GM19372 (cell line): ENCODE measurements at regions not wholly inside any gene's neighbourhood (a gene's known extent, or its start where the extent isn't known, plus 50 kb on each side); places are given as distances from the start of the nearest gene placed in this dataset.

Source experiments
- ATAC-seq: cut with Tn5 transposase; IDR thresholded peaks from one replicate; pipeline ENCODE4 v1.9.1; 2021; ENCODE audit warnings: mild to moderate bottlenecking, low read depth, moderate library complexity; ENCODE audit not compliant: unreplicated experiment

DNA sequence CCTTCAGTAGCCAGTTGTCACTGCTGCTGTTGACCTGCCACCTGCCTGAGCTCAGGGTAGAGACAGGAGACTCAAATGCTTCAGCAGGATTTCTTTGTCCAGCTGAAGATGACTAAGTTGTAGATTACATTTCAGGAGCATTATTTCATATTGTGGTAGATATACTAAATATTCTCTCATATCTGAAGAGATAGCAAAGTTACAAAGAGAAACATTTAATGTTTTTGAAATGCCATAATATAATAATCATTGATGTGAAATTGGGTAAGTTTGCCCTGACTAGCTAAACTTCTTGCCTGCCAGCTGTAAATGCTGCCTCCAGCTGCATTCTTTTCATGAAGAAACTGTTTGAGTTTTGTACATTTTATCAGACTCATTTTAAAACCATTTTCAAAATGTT lies 247.6 kb upstream of the CNKSR2 start:
- ATAC-seq, result no peak

DNA sequence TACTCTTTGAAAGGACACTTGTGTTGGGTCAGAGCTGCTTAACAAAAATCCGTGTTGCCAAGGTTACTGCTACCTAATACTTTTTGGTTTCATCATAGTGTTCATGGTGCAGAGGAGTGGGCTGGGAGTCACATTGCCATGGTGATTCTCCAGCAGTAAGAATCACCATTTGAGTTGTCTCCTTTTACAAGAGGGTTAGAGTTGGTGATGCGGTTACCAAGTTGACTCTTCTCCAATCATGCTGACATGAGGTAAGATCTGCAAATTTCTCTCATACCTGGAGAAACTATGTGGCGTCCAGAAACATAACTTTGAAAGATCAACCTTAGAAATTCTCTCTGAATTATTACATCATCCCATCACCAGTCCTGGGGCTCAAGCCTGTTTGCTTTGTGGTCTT lies 242.9 kb upstream of the CNKSR2 start:
- no peak for ATAC-seq

DNA sequence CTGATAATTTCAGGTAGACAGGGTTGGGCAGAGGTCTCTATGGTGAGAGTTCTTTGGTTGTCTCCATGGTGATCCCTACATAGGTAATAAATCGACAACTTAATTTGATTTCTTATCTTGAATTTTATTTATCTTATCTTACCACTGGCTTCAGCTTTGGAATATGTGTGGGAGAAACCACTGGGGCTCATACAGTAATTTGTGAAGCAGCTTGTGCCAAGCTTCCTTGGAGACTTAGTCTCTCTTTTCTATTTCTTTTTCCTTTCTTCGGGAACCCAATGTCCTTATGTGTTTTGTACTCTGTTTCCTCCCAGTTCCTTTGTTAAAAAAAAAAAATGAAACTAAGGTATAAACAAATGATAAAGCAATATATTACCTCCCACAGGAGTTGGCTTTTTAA lies 242.4 kb upstream of the CNKSR2 start:
- no peak for ATAC-seq

DNA sequence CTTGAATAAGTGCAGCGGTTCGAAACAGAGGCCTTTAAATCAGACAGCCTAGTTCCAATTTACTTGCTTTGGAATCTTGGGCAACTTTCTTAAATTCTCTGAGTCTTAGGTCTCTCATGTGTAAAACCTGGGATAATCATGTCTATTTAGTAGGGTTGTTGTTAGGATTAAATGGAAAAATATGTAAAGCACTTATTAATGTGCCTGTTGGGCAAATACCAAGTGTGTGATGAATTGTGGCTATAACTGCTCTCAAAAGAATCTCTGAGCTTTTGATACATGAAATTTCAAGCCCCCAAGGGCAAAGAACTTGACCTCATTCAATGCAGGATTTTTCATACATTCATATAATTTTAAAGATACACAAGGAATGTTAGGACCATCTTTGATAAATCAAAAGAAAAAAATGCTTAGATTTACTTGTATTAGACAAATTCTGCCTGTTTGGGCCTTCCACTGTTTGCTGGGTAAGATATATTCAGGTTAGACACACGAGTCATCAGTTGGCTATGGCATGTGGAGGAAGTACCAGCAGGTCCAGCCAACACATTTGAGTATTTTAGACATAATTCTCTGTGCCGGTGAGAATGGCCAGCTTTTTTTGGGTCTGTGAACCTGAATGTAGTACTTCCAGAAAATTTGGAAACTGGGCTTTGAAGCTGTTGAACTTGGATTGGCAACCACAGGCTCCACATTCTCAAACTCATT lies 241.4 kb upstream of the CNKSR2 start:
- ATAC-seq, result no peak

DNA sequence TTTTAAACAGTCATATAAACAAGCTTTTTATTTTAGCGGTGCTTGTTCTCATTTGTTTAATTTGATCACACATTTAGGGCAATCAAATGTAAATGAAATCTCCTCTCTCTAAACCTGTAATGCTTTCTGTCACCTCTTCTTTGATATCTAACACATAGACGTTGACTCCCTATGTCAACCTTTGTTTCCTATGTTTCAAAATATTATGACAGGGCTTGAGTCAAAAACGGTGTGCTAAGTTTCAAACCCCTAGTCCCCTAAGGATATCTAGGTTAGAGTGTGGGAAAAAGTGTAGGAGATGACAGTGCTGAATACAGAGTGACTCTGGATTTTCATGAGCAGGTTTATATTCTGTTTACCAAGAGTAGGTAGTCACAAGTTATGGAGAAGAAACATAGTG lies 224.0 kb upstream of the CNKSR2 start:
- no peak for ATAC-seq

DNA sequence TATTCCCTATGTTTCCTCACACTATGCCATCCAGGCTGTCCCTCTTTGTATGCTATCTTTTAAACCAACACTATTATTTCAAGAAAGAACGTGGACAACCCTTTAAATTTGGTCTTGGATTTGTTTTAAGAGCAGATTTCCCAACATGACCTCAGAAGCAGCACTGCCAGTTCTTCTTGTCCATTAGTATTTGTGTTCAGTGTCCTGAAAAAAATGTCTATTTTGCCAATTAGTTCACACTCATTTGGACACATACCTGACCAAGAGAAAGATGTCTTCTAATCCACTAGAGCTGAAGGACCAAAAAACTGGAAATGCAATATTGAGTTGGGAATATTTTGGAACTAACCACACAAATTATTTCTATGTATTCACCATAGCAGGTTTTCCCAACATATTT lies 223.2 kb upstream of the CNKSR2 start:
- ATAC-seq, result no peak

DNA sequence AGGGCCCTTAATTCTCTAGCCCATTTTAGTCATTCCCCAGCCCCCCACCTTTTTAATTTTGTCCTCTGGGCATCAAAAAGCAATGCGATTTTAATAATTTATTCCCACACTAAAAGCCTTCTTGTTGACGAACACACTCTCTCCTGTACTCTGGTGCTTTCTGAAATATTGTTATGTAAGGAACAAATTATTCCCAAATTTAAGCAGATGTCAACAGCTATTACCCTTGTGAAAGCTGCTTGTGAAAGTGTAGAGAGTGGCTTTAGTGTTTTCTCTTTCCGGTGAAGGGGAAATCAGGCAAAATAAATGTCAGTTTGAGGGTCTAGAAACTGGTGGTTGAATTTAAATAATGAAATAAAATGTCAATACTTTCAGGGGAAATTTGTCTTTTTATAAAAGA lies 221.2 kb upstream of the CNKSR2 start:
- ATAC-seq, result no peak

DNA sequence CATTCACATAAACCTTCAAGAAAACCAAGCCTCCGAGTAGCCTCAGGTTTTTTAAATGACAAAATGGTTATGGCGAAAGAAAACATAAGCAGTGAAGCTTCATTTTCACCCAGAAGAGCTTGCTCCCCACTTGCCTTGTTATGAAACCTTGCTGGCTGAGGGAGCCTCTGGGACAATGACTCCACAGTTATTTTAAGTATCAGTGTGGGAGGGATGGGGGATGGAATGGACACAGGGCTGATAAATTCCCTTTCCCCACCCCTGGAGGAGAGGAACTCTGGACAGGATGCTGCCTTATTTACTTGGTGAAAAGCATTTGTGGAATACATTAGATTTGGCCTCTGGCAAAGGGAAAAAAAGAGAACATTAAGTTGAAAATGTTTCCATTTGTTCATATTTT lies 220.7 kb upstream of the CNKSR2 start:
- ATAC-seq, result no peak

DNA sequence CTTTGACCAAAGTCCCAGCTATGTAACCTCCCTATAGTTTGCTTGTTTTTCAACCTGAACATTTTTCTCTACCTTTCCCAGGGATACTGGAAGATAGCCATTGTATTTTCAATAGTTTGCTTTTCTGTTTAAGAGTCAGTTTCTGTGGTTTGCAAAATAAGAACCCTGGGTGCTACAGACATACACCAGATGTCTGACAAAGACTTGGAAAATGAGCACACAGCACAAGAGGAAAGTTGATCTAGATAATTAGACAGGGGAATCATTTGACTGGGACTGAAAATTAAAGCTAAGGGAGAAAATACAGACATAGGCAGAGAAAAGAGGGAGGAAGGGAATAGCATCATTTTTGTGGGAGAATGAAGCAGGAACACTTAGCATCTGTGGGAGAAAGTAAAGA lies 218.3 kb upstream of the CNKSR2 start:
- ATAC-seq, result no peak

DNA sequence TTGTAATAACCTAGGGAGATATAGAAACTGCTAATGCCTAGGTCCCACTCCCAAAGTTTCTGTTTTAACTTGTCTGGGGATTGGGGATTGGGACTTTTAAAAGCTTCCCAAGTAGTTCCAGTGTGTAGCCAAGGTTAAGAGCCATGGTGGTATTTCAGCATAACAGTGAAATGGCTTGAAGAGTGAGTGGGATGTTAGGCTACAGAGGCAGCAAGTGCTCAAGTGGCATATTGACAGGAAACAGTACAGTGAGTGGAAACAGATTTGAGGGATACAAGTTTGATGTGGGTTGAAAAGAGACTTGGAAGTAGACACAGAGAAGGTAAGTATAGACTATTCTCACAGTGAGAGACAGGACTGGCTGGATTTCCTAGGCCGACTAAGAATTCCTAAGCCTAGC lies 217.6 kb upstream of the CNKSR2 start:
- ATAC-seq, result no peak

DNA sequence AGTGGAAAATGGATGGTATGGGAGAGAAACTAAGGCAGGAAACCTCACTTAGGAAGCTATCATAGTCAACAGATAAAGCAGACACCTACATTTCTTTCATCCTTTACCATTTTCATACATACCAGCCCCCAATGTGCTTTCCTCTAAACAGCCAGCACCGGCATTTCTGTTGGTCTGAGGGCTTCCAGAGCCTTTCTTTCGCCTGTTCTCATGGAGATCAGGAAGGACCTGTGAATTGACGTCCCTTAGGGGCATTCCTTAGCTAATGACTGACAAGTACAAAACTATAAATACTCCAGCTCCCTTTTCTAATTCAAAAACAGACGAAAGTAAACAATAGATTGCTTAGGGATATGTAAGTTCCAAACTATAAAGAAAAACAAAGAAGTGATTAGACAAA lies 215.5 kb upstream of the CNKSR2 start:
- ATAC-seq, result no peak

DNA sequence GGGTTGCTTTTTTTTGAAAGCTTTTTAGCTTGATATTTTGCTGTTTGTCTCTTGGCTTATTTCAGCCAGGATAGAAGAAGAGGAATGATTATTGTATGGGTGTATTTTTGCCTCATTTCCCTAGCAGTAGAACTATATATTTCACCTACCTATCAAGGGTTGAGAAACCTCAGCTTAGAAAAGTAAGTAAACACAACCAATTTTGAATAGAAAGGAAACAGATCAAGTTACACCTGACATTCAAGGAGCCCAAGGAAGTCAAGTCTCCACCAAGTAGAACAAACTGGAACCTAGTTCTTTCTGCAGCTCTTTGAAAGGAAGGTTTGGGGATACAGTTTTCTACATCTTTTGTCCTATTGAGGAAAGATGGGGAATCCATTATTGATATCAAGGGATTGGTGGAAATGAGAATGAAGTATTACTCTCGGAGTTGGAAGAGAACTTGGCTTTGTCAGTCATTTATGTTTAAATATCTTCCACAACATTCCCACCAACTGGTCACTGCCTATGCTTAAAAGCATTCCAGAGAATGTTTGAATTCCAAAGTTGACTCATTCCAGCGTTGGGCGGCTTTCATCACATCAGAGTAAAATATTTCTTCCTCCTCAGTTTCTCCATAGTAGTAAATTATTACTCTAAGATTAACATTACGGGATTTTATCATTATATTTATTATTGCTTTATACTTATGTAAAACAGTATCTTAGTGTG lies 207.8 kb upstream of the CNKSR2 start:
- no peak for ATAC-seq

DNA sequence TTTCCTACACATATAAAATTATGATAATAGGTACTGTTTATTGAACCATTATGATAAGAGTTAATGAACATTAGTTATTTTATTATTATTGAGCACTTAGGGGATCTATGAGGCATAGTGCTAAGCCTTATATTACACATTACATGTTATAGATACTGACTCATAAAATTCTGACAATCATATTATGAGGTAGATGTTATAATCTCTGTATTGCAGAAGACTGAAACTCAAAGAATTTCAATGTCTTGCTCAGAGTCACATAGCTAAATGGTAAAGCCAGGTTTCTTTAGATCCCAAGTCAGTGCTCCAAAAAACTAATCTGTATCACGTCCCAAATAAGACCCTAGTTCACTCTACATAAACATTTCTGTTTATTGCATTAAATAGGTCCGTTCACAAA lies 207.2 kb upstream of the CNKSR2 start:
- ATAC-seq, result no peak

DNA sequence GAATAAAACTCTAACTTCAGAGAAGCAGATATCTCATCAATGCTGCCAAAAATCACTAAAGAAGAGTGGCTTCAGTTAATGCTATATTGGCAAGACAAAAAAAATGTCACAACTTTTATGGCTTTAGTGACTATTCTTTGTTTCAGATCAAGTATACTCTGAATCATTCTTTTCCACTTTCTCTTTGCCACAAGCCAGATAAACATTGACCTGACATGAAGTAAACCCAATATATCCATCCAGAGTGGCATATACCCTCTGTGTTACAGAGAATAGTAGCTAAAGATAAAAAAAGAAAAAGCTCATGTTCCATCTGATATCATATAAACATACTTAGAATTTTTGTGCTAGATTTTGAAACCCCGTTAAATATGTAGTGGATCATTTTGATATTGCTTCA lies 206.7 kb upstream of the CNKSR2 start:
- no peak for ATAC-seq

DNA sequence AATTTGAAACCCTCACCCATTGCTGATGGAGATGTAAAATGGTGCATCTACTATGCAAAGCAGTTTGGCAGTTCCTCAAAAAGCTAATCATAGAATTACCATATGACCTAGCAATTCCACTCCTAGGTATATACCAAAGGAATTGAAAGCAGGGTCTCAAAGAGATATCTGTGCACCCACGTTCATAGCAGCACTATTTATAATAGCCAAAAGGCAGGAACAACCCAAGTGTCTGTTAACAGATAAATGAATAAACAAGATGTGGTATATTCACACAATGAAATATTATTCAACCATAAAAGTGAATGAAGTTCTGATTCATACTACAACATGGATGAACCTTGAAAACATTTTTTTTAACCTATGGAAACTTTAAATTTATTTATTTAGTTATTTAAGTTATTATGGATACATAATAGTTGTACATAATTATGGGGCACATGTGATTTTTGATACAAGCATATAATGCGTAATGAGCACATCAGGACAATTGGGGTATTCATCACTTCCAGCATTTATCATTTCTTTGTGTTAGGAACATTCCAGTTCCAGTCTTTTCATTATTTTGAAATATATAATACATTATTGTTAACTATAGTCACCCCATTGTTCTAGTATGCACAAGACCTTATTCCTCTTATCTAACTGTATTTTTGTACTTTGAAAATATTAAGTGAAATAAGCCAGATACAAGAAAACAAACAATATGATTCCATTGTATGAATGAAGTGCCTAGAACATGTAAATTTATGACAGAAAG lies 205.6 kb upstream of the CNKSR2 start:
- no peak for ATAC-seq

DNA sequence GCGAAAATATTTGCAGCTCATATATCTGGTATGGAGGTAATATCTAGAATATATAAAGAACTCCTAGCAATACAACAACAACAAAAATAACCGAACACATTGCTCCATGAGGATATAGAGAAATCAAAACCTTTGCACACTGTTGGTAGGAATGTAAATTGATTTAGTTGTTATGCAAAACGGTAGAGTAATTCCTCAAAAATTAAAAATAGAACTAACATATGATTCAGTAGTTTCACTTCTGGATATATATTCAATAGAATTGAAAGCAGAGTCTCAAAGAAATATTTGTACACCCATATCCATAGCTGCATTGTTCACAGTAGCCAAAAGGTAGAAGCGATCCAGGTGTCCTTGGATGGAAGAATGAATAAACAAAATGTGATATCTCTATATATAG lies 203.0 kb upstream of the CNKSR2 start:
- ATAC-seq, result no peak

DNA sequence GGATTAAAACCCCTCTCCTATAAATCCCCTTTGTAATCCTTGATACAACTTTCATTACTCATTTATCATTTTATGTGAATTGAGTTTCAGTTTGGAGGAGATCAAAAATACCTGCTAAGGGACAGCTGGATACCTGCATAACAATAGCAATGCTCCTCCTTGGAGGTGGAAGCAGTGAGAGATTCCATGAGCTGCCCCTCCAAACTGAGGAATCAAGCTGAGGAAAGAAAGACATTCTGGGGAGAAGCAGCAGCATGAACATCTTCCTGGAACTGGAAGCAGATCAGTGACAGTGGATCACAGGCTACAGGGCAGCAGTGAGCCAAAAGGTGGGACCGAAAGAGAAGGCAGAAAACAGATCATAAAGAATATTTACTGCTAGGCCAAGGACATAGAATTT lies 199.8 kb upstream of the CNKSR2 start:
- ATAC-seq, result no peak

DNA sequence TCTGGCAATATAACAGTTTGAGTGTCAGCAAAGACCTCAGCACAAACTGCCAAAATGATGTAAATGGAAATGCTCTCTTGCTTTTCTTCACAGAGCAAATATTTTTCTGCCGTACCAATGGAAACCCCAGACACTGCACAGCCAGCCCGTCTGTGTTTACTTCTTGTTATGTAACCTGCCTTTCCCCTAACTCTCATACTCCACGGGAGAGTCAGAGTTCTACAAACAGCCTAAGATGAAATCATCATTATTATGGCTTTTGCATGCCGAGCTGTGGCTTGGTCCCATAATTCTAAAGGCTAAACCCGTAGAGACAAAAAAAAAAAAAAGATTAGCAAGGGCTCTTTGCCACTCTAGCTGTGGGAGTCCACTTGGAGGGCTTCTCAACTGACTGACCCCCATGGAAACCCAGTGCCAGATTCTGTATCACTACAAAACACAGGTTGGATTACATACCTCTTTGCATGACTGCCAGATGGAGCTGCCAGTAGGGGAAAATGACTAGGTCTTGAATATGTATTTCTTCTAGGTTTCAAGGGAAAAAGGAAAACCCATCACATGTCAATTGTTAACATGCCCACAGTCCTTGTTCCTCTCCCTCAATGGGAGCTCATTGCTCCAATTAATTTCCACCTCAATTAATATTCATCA lies 197.2 kb upstream of the CNKSR2 start:
- no peak for ATAC-seq

DNA sequence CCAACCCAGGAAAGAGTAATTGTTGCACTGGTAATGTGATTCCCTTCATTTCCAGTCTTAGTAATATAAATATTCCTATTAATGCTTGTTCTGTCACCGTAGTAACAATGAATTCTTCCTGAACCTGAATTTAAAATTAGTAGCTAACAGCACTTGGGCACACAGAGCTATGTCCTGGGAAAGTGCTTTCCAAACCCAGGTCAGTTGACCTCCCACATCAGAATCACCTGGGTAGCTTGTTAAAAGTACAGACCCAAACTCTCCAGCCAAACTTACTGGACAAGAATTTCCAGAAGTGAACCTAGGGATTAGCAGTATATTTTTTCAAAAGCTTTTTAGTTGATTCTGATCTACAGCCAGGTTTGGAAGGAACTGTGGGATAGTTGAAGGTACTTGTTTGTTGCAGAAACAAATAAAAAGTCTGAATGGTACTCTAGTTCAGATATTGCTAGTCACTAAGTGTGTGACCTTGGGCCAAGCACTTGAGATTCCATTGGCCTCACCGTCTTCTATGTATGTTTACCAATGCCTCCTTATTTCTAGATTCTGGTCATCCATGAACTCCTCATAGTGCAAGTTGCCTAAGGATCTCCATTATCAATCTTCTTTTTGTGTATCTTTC lies 192.9 kb upstream of the CNKSR2 start:
- no peak for ATAC-seq

DNA sequence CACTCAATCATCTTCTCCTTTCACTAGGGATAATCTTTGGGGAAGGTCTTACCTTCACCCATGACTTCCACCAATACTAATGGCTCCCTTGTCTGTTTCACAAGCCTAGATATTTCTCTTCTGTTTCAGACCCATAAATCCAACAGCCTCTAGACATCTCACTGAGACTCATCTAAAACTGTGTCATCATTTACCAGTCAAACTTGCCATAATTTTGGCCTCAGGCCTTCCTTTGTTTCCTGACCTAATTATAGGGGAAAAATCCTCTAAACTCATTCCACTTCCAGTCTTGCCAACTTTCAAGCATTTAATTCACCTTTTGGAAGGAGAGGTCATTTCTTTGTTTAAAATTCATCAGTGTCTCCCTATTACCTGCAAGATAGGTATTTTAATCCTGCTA lies 181.0 kb upstream of the CNKSR2 start:
- no peak for ATAC-seq

DNA sequence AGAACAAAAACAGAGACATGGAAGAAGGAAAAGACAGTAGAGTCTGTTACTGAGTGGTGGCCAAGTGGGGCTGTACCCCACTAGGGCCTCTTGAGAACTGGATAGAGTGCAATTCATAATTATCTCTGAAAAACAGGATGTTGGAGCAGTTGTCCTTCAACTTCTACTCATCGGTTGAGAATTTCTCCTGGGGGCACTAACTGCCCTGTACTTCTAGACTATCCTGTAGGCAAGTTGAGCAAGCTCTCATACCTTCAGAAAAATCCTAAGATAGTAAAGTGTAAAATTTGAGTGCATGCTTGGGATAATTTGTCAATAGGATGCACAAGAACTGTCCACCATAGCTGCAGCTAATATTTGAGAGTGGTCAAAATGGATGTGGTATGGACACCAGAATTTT lies 179.7 kb upstream of the CNKSR2 start:
- ATAC-seq, result no peak
